ENCODE measurements at regions not wholly inside any gene's neighbourhood (a gene's known extent, or its start where the extent isn't known, plus 50 kb on each side); places are given as distances from the start of the nearest gene placed in this dataset.

GRCh38 chr9:673264-673965 is 168.1 kb upstream of the DMRT1 start:
- no peak for DNase-seq (ENCODE audit: low read depth)

GRCh38 chr9:673966-674526 is 167.5 kb upstream of the DMRT1 start:
- DNase-seq (ENCODE audit: low read depth): no peak

- no peak for DNase-seq (ENCODE audit: low read depth)
Measured at GRCh38 chr9:675697-676370, 165.7 kb upstream of the DMRT1 start.

DNA sequence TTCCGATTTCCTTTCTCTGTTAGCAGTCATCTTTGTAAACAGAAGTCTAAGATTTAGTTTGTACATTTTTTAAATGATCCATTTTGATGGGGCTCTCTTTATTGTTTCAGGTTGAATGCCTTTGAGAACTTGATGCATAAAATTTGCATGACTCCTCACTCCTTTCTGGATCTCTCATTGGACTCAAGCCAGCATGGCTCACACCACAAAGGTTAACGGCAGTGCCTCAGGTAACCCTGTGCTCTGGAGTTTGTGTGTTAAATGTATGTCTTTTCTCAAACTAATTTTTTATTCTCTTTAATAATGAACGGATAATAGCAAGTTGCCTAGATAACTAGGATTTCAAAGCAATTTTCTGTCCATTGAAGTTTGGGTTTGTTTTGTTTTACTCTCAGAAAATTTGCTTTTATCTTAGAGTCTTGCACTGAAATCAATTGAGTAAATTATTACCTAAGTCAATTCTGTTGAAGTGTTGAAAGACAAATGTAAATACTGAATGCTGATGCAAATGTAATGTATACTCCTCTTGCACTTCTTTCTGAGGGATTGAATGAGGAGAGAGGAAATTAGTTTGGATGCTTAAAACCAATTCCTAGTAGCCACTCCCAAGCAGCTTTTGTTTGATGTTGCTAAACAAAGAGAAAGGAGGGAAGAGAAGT is 164.6 kb upstream of the DMRT1 start:
- no peak for DNase-seq (ENCODE audit: low read depth)

- no peak for DNase-seq (ENCODE audit: low read depth)
Measured at GRCh38 chr9:677461-678097, 163.9 kb upstream of the DMRT1 start.

GRCh38 chr9:678897-679296 is 162.6 kb upstream of the DMRT1 start:
- no peak for DNase-seq (ENCODE audit: low read depth)

- DNase-seq (ENCODE audit: low read depth): no peak
Measured at GRCh38 chr9:679462-679861, 162.0 kb upstream of the DMRT1 start.

GRCh38 chr9:680106-680505 is 161.4 kb upstream of the DMRT1 start:
- no peak for DNase-seq (ENCODE audit: low read depth)

DNA sequence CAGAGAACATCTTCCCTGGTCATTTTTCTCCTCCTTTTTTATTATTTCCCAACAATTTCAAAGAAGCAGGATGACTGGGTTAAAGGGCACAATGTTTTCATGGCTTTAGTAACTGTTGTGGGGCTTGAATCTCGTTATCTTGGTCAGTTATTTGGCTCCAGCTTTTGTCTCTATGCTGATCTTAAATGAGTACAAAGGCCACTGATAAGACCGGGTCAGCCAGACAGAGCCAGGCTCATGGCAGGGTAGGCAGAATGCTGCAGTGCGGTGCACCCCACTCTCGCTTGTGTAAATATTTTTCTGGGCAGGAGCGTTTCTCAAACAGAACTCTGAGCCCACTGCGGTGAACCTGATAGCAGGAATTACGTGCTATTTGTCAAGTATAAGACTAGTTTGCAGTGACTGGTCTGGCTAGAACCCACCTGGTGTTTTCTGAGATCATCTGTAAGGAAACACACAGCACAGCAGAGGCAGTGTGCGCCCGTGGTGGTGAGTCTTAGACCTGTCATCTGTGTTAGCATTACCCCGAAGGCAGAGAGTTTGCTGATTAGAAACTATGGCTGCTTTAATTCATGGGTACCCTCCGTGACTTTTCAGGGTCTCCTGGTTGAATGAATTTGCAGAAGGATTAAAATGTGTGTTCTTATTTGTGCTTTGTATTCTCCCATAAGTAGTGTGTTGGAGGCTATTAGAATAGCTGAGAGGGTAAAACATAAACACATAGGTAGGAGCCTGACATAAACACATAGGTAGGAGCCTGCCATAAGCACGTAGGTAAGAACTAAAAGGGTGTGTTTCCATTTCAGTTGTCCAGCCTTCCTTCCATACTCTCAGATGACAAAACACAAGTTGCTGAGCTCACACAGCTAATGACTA is 158.6 kb upstream of the DMRT1 start:
- no peak for DNase-seq (ENCODE audit: low read depth)

GRCh38 chr9:683509-684021 is 157.9 kb upstream of the DMRT1 start:
- no peak for DNase-seq (ENCODE audit: low read depth)

DNA sequence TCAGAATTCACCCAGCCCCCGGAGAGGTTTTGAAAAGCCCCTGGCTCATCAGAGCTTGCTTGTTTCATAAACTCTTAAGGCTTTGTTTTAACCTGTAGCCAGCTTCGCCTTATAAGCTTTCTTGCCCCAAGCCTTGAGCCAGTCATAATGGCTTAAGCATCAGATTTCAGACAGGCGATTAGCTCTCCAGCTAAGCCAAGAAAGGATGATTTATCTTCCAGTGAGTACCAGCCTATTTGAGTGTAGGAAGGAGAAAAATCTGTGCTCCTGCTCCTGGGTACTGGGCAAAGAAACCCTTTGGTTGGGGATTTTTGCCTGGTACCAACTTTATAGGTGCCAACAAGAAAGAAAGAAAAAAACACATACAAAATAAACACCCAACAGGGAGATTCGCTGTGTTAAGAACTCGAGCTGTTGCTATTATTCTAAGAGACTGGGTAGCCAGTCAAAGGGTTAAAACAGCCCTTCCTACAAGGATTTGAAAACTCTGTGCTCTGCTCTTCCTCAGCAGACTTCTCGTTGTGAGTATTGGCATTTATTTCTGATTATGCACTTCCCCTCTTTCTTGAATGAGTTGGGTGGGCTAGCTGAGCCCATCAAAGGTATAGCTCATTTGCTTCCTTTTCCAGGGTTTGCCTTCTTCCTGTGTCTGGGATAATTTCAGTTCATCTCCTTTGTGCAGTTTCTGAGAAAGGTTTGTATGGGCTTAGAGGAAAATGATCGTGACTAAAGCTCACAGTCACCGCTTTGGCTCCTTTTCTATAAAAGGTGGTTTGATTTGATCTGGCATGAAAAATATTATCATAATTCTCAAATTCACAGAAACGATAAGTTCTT is 157.2 kb upstream of the DMRT1 start:
- no peak for DNase-seq (ENCODE audit: low read depth)

DNA sequence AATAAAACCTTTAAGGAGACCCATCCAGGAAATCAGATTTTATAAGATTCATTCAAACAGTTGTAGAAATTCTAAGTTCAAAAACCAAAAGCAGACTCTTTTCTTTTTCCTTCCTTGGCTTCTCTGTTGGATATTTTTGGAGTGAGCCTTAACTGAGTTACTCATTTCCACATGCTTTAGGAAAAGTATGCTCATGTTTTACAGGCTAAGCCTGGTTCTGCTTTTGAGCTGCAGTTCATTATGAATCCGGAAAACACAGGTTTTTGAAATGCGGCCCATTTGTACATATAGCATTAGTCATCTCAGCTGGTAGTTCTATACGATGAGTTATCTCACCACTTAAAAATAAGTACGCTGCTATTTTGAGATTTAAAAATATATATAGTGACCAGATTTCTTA is 156.6 kb upstream of the DMRT1 start:
- no peak for DNase-seq (ENCODE audit: low read depth)

DNA sequence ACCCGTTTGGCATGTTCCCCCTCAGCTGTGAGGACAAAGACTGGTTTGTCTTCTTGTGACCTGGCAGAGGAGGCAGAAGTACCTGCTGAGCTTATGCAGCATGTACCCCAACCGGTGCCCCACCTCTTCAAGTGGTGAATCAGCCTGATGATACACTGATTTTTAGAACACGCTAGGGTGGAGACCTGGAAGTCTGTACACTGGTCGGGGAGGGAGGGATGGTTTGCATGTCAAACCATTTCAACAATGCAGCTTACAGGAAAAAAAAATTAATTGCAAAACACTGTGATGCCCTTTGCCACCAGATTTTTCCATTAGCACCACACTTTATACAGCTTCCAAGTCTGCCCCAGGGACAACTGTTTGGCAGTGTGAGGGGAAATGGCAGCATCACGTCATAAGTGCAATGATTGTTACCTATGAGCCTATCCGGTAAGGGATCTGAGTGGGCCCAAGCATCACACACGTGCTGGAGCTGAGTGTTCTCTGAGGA is 155.1 kb upstream of the DMRT1 start:
- DNase-seq (ENCODE audit: low read depth): no peak

DNA sequence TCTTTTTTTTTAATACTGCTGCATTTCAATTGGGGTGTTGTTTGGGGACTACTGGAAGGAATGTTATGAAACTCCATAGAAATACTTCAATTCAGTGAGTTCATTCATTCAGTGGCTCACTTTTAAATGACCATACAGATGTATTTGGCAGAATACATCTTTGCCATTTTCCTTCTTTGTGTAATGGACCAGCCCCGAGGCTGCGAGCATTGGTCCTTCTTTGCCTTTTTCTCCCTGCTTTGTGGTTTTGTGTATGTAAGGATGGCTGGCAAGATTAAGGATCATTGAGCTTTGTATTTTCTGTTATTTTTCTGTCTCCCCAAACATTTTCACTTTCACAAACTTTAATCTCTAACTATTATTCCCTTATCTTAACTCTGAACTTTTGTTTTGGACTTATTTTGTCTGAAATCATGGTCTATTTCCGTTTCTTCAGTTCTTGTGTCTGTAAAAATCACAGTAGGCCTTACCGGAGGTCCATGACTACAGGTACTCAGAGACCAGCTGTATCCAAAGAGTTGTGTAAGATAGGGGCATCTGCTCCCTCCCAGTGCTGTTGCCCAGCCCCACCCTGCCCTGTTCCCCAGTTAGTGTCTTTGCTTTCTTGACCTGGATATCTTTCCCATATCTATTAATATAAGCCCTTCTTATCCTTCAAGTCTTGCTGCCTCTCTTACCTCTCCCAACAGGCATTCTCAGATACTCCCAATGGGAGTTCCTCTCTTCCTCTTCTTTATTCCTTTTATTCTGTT is 154.3 kb upstream of the DMRT1 start:
- DNase-seq (ENCODE audit: low read depth): no peak

- no peak for DNase-seq (ENCODE audit: low read depth)
Measured at GRCh38 chr9:687994-688393, 153.5 kb upstream of the DMRT1 start.

DNA sequence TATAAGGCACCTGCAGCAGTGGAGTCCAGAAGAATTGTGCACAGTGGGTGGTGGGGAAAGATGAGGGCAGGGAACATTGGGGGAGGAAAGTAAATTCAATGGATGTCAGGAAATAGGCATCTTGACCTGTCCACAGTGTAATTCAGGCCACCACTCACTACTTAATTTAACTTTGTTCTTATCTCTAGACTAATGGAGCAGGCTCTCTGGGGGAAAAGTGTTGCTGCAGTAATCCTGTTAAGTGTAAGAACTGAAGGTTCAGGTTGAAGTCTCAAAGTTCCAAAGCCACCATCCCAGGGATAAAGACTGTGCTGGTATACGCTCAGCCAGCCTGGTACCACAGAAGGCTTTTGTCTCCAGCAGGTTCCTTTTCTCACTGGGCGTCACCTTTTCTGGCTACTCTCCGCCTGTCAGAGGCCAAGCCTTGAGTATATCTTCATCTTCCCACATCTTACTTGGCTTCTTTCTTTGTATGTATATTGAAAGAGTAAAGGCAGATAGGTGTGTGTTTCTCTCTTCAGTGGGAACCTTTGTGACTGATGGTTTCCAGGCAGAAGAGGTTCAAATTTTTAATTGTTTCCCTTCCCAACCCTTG is 150.9 kb upstream of the DMRT1 start:
- DNase-seq (ENCODE audit: low read depth): no peak

- no peak for DNase-seq (ENCODE audit: low read depth)
Measured at GRCh38 chr9:691825-692400, 149.6 kb upstream of the DMRT1 start.

DNA sequence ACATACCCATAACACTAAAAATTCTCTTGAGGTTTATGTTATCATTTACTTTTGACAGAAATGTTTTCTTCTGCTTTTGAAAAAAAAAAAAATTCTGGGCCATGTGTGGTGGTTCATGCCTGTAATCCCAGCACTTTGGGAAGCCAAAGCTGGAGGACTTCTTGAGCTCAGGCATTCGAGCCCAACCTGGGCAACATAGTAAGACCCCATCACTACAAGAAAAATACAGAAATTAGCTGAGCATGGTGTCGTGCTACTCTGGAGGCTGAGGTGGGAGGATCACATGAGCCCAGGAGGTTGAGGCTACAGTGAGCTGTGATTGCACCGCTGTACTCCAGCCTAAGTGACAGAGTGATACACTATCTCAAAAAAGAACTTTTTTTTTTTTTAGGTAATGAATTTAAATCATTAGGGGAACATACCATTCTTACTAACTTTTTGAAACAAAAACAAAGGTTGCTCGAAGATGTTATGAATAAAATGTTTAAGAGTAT is 148.8 kb upstream of the DMRT1 start:
- DNase-seq (ENCODE audit: low read depth): no peak

Measured in stimulated activated CD8-positive, alpha-beta memory T cell treated with anti-CD3 and anti-CD28 coated beads, Interleukin-15, amount 100 ng/mL, for 24 hours (primary cell).